Skeletal muscle satellite cell (primary cell): ENCODE measurements at regions not wholly inside any gene's neighbourhood (a gene's known extent, or its start where the extent isn't known, plus 50 kb on each side); places are given as distances from the start of the nearest gene placed in this dataset.

Source experiments
- H3K27me3 ChIP-seq: 2 replicates; pipeline ENCODE4 v1.7.0; 2013; ENCODE audit warnings: low read length; ENCODE audit not compliant: control insufficient read depth, insufficient read depth
- H3K36me3 ChIP-seq: 2 replicates; pipeline ENCODE4 v1.7.0; 2013; ENCODE audit warnings: mild to moderate bottlenecking, control low read depth, low read length; ENCODE audit not compliant: insufficient read depth
- H3K4me1 ChIP-seq: 2 replicates; pipeline ENCODE4 v1.7.0; 2013; ENCODE audit warnings: low read length; ENCODE audit not compliant: control insufficient read depth, insufficient read depth
- H3K4me2 ChIP-seq: 2 replicates; pipeline ENCODE4 v1.7.0; 2013; ENCODE audit warnings: mild to moderate bottlenecking, low read length
- H3K4me3 ChIP-seq: 2 replicates; pipeline ENCODE4 v1.7.0; 2013; ENCODE audit warnings: low read length
- H3K9ac ChIP-seq: 2 replicates; pipeline ENCODE4 v1.7.0; 2013; ENCODE audit warnings: mild to moderate bottlenecking, low read depth, low read length, moderate library complexity
- H3K9me3 ChIP-seq: replicated peaks from 2 replicates; pipeline ENCODE4 v1.7.0; 2013; ENCODE audit warnings: mild to moderate bottlenecking, control low read depth, low read length

GRCh38 chr11:38315151-38315550 is 1717.1 kb upstream of the RAG2 start:
- Histone ChIP-seq H3K9ac (no peak overlapping the region), H3K36me3 (no peaks in the 10 kb centered on the region), H3K4me2 (no peak overlapping the region), H3K4me1 (no peaks in the 10 kb centered on the region), H3K27me3 (no peaks in the 10 kb centered on the region), H3K9me3 (no peaks in the 10 kb centered on the region), H3K4me3 (no peak overlapping the region)

- H3K4me3 ChIP-seq: no peak overlapping the region
- H3K4me1 ChIP-seq: no peaks in the 10 kb centered on the region
- no peak overlapping the region for H3K9ac ChIP-seq
- no peak overlapping the region for H3K4me2 ChIP-seq
- H3K27me3 ChIP-seq: no peaks in the 10 kb centered on the region
- H3K36me3 ChIP-seq: no peaks in the 10 kb centered on the region
- no peaks in the 10 kb centered on the region for H3K9me3 ChIP-seq
Observed at GRCh38 chr11:38307455-38307854, 1709.4 kb upstream of the RAG2 start.

- H3K9me3 ChIP-seq: no peaks in the 10 kb centered on the region
- no peaks in the 10 kb centered on the region for H3K4me1 ChIP-seq
- no peaks in the 10 kb centered on the region for H3K36me3 ChIP-seq
- H3K4me3 ChIP-seq: no peak overlapping the region
- no peak overlapping the region for H3K4me2 ChIP-seq
- H3K27me3 ChIP-seq: no peaks in the 10 kb centered on the region
- H3K9ac ChIP-seq: no peak overlapping the region
Observed at GRCh38 chr11:38305682-38306081, 1707.6 kb upstream of the RAG2 start.

- Histone ChIP-seq H3K4me3 (no peak overlapping the region), H3K27me3 (no peaks in the 10 kb centered on the region), H3K9me3 (no peaks in the 10 kb centered on the region), H3K9ac (no peak overlapping the region), H3K4me1 (no peaks in the 10 kb centered on the region), H3K36me3 (no peaks in the 10 kb centered on the region), H3K4me2 (no peak overlapping the region)
Observed at GRCh38 chr11:38304926-38305325, 1706.9 kb upstream of the RAG2 start.

- Histone ChIP-seq H3K27me3 (no peaks in the 10 kb centered on the region), H3K4me3 (no peak overlapping the region), H3K9me3 (no peaks in the 10 kb centered on the region), H3K4me2 (no peak overlapping the region), H3K4me1 (no peaks in the 10 kb centered on the region), H3K36me3 (no peaks in the 10 kb centered on the region), H3K9ac (no peak overlapping the region)
Observed at GRCh38 chr11:38302564-38302963, 1704.5 kb upstream of the RAG2 start.

- Histone ChIP-seq H3K4me2 (no peak overlapping the region), H3K4me1 (no peaks in the 10 kb centered on the region), H3K36me3 (no peaks in the 10 kb centered on the region), H3K4me3 (no peak overlapping the region), H3K9ac (no peak overlapping the region), H3K27me3 (no peaks in the 10 kb centered on the region), H3K9me3 (no peaks in the 10 kb centered on the region)
Observed at GRCh38 chr11:38300570-38300969, 1702.5 kb upstream of the RAG2 start.

- Histone ChIP-seq H3K9ac (no peak overlapping the region), H3K9me3 (no peaks in the 10 kb centered on the region), H3K36me3 (no peaks in the 10 kb centered on the region), H3K4me3 (no peak overlapping the region), H3K4me2 (no peak overlapping the region), H3K4me1 (no peaks in the 10 kb centered on the region), H3K27me3 (no peaks in the 10 kb centered on the region)
Observed at GRCh38 chr11:38296211-38296776, 1698.3 kb upstream of the RAG2 start.

- H3K4me1 ChIP-seq: no peaks in the 10 kb centered on the region
- no peaks in the 10 kb centered on the region for H3K36me3 ChIP-seq
- no peaks in the 10 kb centered on the region for H3K9me3 ChIP-seq
- no peak overlapping the region for H3K4me3 ChIP-seq
- no peak overlapping the region for H3K4me2 ChIP-seq
- H3K9ac ChIP-seq: no peak overlapping the region
- H3K27me3 ChIP-seq: no peaks in the 10 kb centered on the region
Observed at GRCh38 chr11:38282718-38283117, 1684.7 kb upstream of the RAG2 start.

- no peaks in the 10 kb centered on the region for H3K27me3 ChIP-seq
- no peaks in the 10 kb centered on the region for H3K9me3 ChIP-seq
- H3K9ac ChIP-seq: no peak overlapping the region
- H3K4me2 ChIP-seq: no peak overlapping the region
- no peaks in the 10 kb centered on the region for H3K36me3 ChIP-seq
- H3K4me1 ChIP-seq: no peaks in the 10 kb centered on the region
- no peak overlapping the region for H3K4me3 ChIP-seq
Observed at GRCh38 chr11:38278457-38279141, 1680.6 kb upstream of the RAG2 start.

GRCh38 chr11:38274031-38274430 is 1676.0 kb upstream of the RAG2 start:
- H3K4me1 ChIP-seq: no peaks in the 10 kb centered on the region
- no peaks in the 10 kb centered on the region for H3K9me3 ChIP-seq
- H3K36me3 ChIP-seq: no peaks in the 10 kb centered on the region
- H3K4me3 ChIP-seq: no peak overlapping the region
- no peak overlapping the region for H3K9ac ChIP-seq
- no peak overlapping the region for H3K4me2 ChIP-seq
- no peaks in the 10 kb centered on the region for H3K27me3 ChIP-seq

- no peaks in the 10 kb centered on the region for H3K4me1 ChIP-seq
- no peaks in the 10 kb centered on the region for H3K27me3 ChIP-seq
- no peaks in the 10 kb centered on the region for H3K36me3 ChIP-seq
Observed at GRCh38 chr11:38272376-38272775, 1674.3 kb upstream of the RAG2 start.

GRCh38 chr11:38266691-38267090 is 1668.7 kb upstream of the RAG2 start:
- no peaks in the 10 kb centered on the region for H3K36me3 ChIP-seq
- no peaks in the 10 kb centered on the region for H3K4me1 ChIP-seq
- H3K4me2 ChIP-seq: no peak overlapping the region
- H3K27me3 ChIP-seq: no peaks in the 10 kb centered on the region
- H3K9me3 ChIP-seq: no peaks in the 10 kb centered on the region
- no peak overlapping the region for H3K4me3 ChIP-seq
- no peak overlapping the region for H3K9ac ChIP-seq

More at GRCh38 chr11:38272376-38272775, 1674.3 kb upstream of the RAG2 start:
- no peak overlapping the region for H3K4me2 ChIP-seq
- no peaks in the 10 kb centered on the region for H3K9me3 ChIP-seq
- H3K4me3 ChIP-seq: no peak overlapping the region
- no peak overlapping the region for H3K9ac ChIP-seq
